ENCODE measurements at regions not wholly inside any gene's neighbourhood (a gene's known extent, or its start where the extent isn't known, plus 50 kb on each side); places are given as distances from the start of the nearest gene placed in this dataset.

DNA sequence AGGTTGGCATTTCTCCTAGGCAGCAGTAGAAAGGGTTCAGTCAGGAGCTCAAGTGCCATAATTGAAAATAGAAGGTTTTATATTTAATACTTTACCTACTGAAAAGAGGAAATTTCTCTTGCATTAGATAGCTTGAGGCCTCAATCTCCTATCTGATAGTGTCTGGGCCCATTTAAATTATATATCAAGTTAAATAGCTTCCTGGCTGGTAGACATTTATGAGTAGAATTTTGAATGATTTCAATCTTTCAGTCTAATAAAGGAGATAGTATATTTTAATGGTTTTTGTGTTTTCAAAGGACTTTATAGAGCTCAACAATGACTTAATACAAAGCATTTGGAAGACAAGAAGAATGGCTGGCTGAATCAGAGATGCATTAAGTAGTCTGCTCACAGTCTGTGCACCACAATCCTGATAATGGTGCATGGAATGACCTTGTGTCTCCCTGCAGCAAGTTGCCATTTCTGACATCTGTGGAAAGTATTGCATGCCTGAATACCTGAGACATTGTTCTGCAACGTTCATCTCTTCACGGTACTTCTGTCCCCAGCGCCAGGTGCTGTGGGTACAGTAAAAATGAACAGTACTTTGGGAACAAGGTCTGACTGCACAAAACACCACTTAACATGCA is 974.1 kb downstream of the TMTC2 start:
- H3K36me3 ChIP-seq (ENCODE audit: control insufficient read depth in 2 of 3, insufficient read depth in 3 of 3, low read length in 3 of 3), result no peaks in the 10 kb centered on the region
- intact Hi-C loops (cut with DNase I), result no loop called here
- TF ChIP-seq, protein P1, sequence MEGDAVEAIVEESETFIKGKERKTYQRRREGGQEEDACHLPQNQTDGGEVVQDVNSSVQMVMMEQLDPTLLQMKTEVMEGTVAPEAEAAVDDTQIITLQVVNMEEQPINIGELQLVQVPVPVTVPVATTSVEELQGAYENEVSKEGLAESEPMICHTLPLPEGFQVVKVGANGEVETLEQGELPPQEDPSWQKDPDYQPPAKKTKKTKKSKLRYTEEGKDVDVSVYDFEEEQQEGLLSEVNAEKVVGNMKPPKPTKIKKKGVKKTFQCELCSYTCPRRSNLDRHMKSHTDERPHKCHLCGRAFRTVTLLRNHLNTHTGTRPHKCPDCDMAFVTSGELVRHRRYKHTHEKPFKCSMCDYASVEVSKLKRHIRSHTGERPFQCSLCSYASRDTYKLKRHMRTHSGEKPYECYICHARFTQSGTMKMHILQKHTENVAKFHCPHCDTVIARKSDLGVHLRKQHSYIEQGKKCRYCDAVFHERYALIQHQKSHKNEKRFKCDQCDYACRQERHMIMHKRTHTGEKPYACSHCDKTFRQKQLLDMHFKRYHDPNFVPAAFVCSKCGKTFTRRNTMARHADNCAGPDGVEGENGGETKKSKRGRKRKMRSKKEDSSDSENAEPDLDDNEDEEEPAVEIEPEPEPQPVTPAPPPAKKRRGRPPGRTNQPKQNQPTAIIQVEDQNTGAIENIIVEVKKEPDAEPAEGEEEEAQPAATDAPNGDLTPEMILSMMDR (IDR thresholded peaks at IDR 0.05; ENCODE audit: borderline replicate concordance, extremely low read depth, insufficient read depth), result no peak
- FAIRE-seq (no peak), DNase-seq (no peak)
- H3K9me3 ChIP-seq (ENCODE audit: control insufficient read depth in 2 of 3, insufficient read depth in 1 of 3, low read length in 3 of 3), result no peaks in the 10 kb centered on the region
- H3K27ac ChIP-seq (ENCODE audit: low read depth in 2 of 2, low read length in 2 of 2), result no peak overlapping the region
- no peaks in the 10 kb centered on the region for H3K27me3 ChIP-seq (ENCODE audit: control insufficient read depth, insufficient read depth, low read length)
- no peaks in the 10 kb centered on the region for H3K4me1 ChIP-seq (ENCODE audit: control insufficient read depth in 2 of 3, insufficient read depth in 2 of 3, low read depth in 1 of 3, low read length in 3 of 3)
- H3K4me3 ChIP-seq (ENCODE audit: low read length in 3 of 3), result no peak overlapping the region
- no peak overlapping the region for H3K9ac ChIP-seq (ENCODE audit: low read length in 3 of 3)

DNA sequence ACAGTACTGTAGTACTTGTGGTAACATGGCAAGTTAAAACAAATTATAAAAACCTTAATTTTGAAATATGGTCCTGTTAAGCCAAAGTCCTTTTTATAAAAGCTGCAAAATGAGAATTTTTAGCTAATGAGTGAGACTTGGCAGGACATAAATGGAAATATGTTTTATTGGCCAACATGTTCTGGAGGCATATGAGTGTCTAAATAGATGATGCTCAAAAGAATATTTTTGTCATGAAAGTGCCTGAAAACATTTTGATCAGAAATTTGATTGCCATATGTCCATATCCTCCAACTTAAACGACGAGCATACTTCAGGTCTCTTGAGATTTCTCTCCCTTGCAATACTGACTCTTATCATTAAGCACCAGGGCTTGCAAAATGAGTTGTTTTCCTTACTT is 972.6 kb downstream of the TMTC2 start:
- FAIRE-seq (no peak), DNase-seq (no peak)
- intact Hi-C loops (cut with DNase I), result no loop called here
- TF ChIP-seq, protein P1 (IDR thresholded peaks at IDR 0.05; ENCODE audit: borderline replicate concordance, extremely low read depth, insufficient read depth), result no peak
- H3K27me3 ChIP-seq (ENCODE audit: control insufficient read depth, insufficient read depth, low read length), result no peaks in the 10 kb centered on the region
- no peaks in the 10 kb centered on the region for H3K4me1 ChIP-seq (ENCODE audit: control insufficient read depth in 2 of 3, insufficient read depth in 2 of 3, low read depth in 1 of 3, low read length in 3 of 3)
- H3K36me3 ChIP-seq (ENCODE audit: control insufficient read depth in 2 of 3, insufficient read depth in 3 of 3, low read length in 3 of 3), result no peaks in the 10 kb centered on the region
- no peak overlapping the region for H3K9ac ChIP-seq (ENCODE audit: low read length in 3 of 3)
- no peak overlapping the region for H3K4me3 ChIP-seq (ENCODE audit: low read length in 3 of 3)
- H3K9me3 ChIP-seq (ENCODE audit: control insufficient read depth in 2 of 3, insufficient read depth in 1 of 3, low read length in 3 of 3), result no peaks in the 10 kb centered on the region
- no peak overlapping the region for H3K27ac ChIP-seq (ENCODE audit: low read depth in 2 of 2, low read length in 2 of 2)

DNA sequence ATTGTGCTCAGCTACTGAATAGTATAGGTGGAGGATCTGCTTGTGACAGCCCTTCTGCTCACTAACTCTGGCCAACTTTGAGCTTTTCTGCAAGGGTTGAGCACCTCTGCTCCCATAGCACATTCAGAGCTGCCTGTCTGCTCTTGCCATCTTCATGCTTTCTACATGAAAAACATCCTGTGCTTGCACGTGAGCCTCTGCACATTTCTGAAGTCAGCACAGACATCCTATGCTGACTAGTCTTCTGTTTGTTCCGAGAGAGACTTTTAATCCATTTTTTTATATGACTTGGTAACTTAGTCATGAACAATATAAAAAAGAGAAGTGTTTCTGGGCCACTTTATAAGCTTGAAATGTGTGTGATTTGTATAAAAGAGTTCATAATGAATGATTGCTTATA is 969.3 kb downstream of the TMTC2 start:
- Histone ChIP-seq H3K36me3 (ENCODE audit: control insufficient read depth in 2 of 3, insufficient read depth in 3 of 3, low read length in 3 of 3) (no peaks in the 10 kb centered on the region), H3K4me3 (ENCODE audit: low read length in 3 of 3) (no peak overlapping the region), H3K4me1 (ENCODE audit: control insufficient read depth in 2 of 3, insufficient read depth in 2 of 3, low read depth in 1 of 3, low read length in 3 of 3) (no peaks in the 10 kb centered on the region), H3K27me3 (ENCODE audit: control insufficient read depth, insufficient read depth, low read length) (no peaks in the 10 kb centered on the region), H3K9ac (ENCODE audit: low read length in 3 of 3) (no peak overlapping the region), H3K9me3 (ENCODE audit: control insufficient read depth in 2 of 3, insufficient read depth in 1 of 3, low read length in 3 of 3) (peaks cover 0 to 7% (median 0%) of the 10 kb centered on the region in 3 donors), H3K27ac (ENCODE audit: low read depth in 2 of 2, low read length in 2 of 2) (no peak overlapping the region)
- no peak for FAIRE-seq
- TF ChIP-seq, protein P1 (IDR thresholded peaks at IDR 0.05; ENCODE audit: borderline replicate concordance, extremely low read depth, insufficient read depth), result no peak
- intact Hi-C loops (cut with DNase I), result no loop called here
- no peak for DNase-seq

DNA sequence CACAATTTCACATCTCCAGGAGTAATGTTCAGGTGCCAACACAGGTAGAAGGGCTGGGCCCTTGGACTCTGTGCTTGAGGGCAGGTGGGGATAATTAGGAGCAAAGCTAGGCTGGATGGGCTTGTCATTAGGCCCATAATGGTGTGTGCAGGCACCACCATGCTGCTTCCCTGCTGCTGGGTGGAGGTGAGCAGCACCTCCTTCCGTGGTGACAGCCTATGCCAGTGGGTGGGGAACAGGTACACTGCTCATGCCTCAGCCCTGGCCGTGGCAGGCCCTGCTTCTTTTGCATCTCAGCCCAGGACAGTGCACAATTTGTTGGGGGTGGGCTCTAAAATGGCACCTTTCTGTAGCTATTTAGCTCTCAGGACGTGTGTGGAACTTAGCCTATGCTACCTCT is 955.5 kb downstream of the TMTC2 start:
- Histone ChIP-seq H3K4me1 (ENCODE audit: control insufficient read depth in 2 of 3, insufficient read depth in 2 of 3, low read depth in 1 of 3, low read length in 3 of 3) (no peaks in the 10 kb centered on the region), H3K9me3 (ENCODE audit: control insufficient read depth in 2 of 3, insufficient read depth in 1 of 3, low read length in 3 of 3) (no peaks in the 10 kb centered on the region), H3K4me3 (ENCODE audit: low read length in 3 of 3) (no peak overlapping the region), H3K9ac (ENCODE audit: low read length in 3 of 3) (no peak overlapping the region), H3K27me3 (ENCODE audit: control insufficient read depth, insufficient read depth, low read length) (no peaks in the 10 kb centered on the region), H3K36me3 (ENCODE audit: control insufficient read depth in 2 of 3, insufficient read depth in 3 of 3, low read length in 3 of 3) (no peaks in the 10 kb centered on the region), H3K27ac (ENCODE audit: low read depth in 2 of 2, low read length in 2 of 2) (no peak overlapping the region)
- TF ChIP-seq, protein P1 (IDR thresholded peaks at IDR 0.05; ENCODE audit: borderline replicate concordance, extremely low read depth, insufficient read depth), result no peak
- no peak for FAIRE-seq
- no peak for DNase-seq
- intact Hi-C loops (cut with DNase I), result no loop called here
